ENCODE measurements at regions not wholly inside any gene's neighbourhood (a gene's known extent, or its start where the extent isn't known, plus 50 kb on each side); places are given as distances from the start of the nearest gene placed in this dataset.

- DNase-seq (ENCODE audit: low read depth), result no peak
- TF ChIP-seq CTCF (IDR thresholded peaks at IDR 0.05; ENCODE audit: low read length, missing control alignments), result no peak
- no peak overlapping the region for H3K4me3 ChIP-seq (replicated peaks; ENCODE audit: low read depth, low read length)
Measured at GRCh38 chr2:212733273-212733672, 194.7 kb upstream of the ERBB4 start.

- H3K4me3 ChIP-seq (replicated peaks; ENCODE audit: low read depth, low read length), result no peak overlapping the region
- DNase-seq (ENCODE audit: low read depth), result no peak
- TF ChIP-seq CTCF (IDR thresholded peaks at IDR 0.05; ENCODE audit: low read length, missing control alignments), result no peak
Measured at GRCh38 chr2:212732860-212733259, 194.3 kb upstream of the ERBB4 start.

- no peak overlapping the region for H3K4me3 ChIP-seq (replicated peaks; ENCODE audit: low read depth, low read length)
- no peak for DNase-seq (ENCODE audit: low read depth)
- TF ChIP-seq CTCF (IDR thresholded peaks at IDR 0.05; ENCODE audit: low read length, missing control alignments), result no peak
Measured at GRCh38 chr2:212730994-212731393, 192.4 kb upstream of the ERBB4 start.

GRCh38 chr2:212728717-212729116, 190.1 kb upstream of the ERBB4 start:
- TF ChIP-seq CTCF (IDR thresholded peaks at IDR 0.05; ENCODE audit: low read length, missing control alignments), result no peak
- no peak overlapping the region for H3K4me3 ChIP-seq (replicated peaks; ENCODE audit: low read depth, low read length)
- DNase-seq (ENCODE audit: low read depth), result no peak

GRCh38 chr2:212727751-212728150, 189.1 kb upstream of the ERBB4 start:
- H3K4me3 ChIP-seq (replicated peaks; ENCODE audit: low read depth, low read length), result no peak overlapping the region
- no peak for DNase-seq (ENCODE audit: low read depth)
- TF ChIP-seq CTCF (IDR thresholded peaks at IDR 0.05; ENCODE audit: low read length, missing control alignments), result no peak

- no peak for DNase-seq (ENCODE audit: low read depth)
- no peak for TF ChIP-seq CTCF (IDR thresholded peaks at IDR 0.05; ENCODE audit: low read length, missing control alignments)
- no peak overlapping the region for H3K4me3 ChIP-seq (replicated peaks; ENCODE audit: low read depth, low read length)
Measured at GRCh38 chr2:212726403-212726802, 187.8 kb upstream of the ERBB4 start.

GRCh38 chr2:212725180-212725579, 186.6 kb upstream of the ERBB4 start:
- no peak for TF ChIP-seq CTCF (IDR thresholded peaks at IDR 0.05; ENCODE audit: low read length, missing control alignments)
- no peak overlapping the region for H3K4me3 ChIP-seq (replicated peaks; ENCODE audit: low read depth, low read length)
- DNase-seq (ENCODE audit: low read depth), result no peak

All from fibroblast of pulmonary artery (primary cell).